ENCODE measurements at regions not wholly inside any gene's neighbourhood (a gene's known extent, or its start where the extent isn't known, plus 50 kb on each side); places are given as distances from the start of the nearest gene placed in this dataset.

DNA sequence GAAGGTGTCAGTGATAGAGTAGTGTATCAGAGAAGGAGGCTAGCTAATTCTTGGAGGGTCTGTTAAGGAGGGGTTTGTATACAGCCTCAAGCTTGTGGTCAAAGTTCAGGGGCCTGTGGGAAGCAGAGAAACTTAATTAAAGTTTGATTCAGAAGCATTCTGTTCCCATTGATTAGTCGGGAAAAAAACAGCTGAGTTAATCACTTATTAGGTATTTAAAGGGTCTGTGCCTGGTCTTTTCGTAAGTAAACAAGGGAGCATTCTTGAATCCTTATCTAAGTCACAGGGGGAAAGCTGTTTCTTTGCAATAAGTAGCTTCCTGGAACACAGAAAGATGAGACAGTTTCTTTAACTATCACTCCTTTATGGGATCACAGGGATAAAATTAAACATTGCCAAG, 492.1 kb downstream of the PCDH10 start:
- Histone ChIP-seq H4K8ac (ENCODE audit: low read depth in 2 of 2, low read length in 2 of 2) (no peak overlapping the region), H2BK15ac (ENCODE audit: low read depth, low read length) (no peak overlapping the region), H4K91ac (ENCODE audit: insufficient read depth, low read depth, low read length) (no peak overlapping the region), H4K20me1 (ENCODE audit: insufficient read depth, low read length) (no peaks in the 10 kb centered on the region), H3K9me1 (ENCODE audit: insufficient read depth, low read length) (no peaks in the 10 kb centered on the region), H3K18ac (ENCODE audit: low read depth, low read length) (no peak overlapping the region), H3K79me1 (ENCODE audit: low read depth in 1 of 2, low read length in 2 of 2) (no peaks in the 10 kb centered on the region), H3K14ac (replicated peaks; ENCODE audit: low read depth, low read length) (no peak overlapping the region), H2BK120ac (ENCODE audit: low read depth, low read length) (no peak overlapping the region), H3K4me1 (ENCODE audit: control insufficient read depth, insufficient read depth, low read length) (no peaks in the 10 kb centered on the region), H3K27ac (ENCODE audit: insufficient read depth, low read length) (no peak overlapping the region), H2AK5ac (ENCODE audit: low read depth, low read length) (no peak overlapping the region), H3K27me3 (ENCODE audit: control insufficient read depth, insufficient read depth, low read length) (no peaks in the 10 kb centered on the region), H3K56ac (ENCODE audit: extremely low read depth, insufficient read depth, low read length) (no peak overlapping the region), H2AFZ (replicated peaks; ENCODE audit: low read length, poor library complexity) (no peak overlapping the region), H3K9me3 (ENCODE audit: control insufficient read depth, insufficient read depth, low read length) (no peaks in the 10 kb centered on the region), H3K36me3 (ENCODE audit: control insufficient read depth, insufficient read depth, low read length) (no peaks in the 10 kb centered on the region), H3K4ac (ENCODE audit: low read depth, low read length) (no peak overlapping the region), H2BK5ac (ENCODE audit: low read depth, low read length, poor library complexity, severe bottlenecking) (no peak overlapping the region), H2AK9ac (replicated peaks; ENCODE audit: low read depth, low read length, poor library complexity) (no peak overlapping the region), H3K9ac (ENCODE audit: low read depth, low read length) (no peak overlapping the region), H4K5ac (ENCODE audit: low read depth, low read length) (no peak overlapping the region), H3K4me3 (ENCODE audit: insufficient read depth, low read depth, low read length) (no peak overlapping the region), H2BK20ac (ENCODE audit: low read depth, low read length) (no peak overlapping the region), H3K4me2 (ENCODE audit: low read depth, low read length) (no peak overlapping the region), H3K23ac (ENCODE audit: low read depth, low read length) (no peak overlapping the region)
- no peak for TF ChIP-seq MXI1 (IDR thresholded peaks at IDR 0.05; ENCODE audit: borderline replicate concordance, low read depth, low read length)
- TF ChIP-seq, protein P1, sequence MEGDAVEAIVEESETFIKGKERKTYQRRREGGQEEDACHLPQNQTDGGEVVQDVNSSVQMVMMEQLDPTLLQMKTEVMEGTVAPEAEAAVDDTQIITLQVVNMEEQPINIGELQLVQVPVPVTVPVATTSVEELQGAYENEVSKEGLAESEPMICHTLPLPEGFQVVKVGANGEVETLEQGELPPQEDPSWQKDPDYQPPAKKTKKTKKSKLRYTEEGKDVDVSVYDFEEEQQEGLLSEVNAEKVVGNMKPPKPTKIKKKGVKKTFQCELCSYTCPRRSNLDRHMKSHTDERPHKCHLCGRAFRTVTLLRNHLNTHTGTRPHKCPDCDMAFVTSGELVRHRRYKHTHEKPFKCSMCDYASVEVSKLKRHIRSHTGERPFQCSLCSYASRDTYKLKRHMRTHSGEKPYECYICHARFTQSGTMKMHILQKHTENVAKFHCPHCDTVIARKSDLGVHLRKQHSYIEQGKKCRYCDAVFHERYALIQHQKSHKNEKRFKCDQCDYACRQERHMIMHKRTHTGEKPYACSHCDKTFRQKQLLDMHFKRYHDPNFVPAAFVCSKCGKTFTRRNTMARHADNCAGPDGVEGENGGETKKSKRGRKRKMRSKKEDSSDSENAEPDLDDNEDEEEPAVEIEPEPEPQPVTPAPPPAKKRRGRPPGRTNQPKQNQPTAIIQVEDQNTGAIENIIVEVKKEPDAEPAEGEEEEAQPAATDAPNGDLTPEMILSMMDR (conservative IDR thresholded peaks at IDR 0.05; ENCODE audit: low read depth, low read length): no peak
- no peak for TF ChIP-seq RCOR1 (IDR thresholded peaks at IDR 0.05; ENCODE audit: insufficient replicate concordance, low read length)
- no peak for TF ChIP-seq MAFK (IDR thresholded peaks at IDR 0.05; ENCODE audit: low read depth, low read length)
- no peak for TF ChIP-seq BHLHE40 (IDR thresholded peaks at IDR 0.05; ENCODE audit: low read depth, low read length)
- no peak for TF ChIP-seq FOS (IDR thresholded peaks at IDR 0.05; ENCODE audit: low read depth, low read length)
- ChIA-PET CTCF (no interaction called here), POLR2A (ENCODE audit: unreplicated experiment) (no interaction called here)
- BruUV-seq (replicated peaks): no TSS peak
- dilution Hi-C loops (cut with HindIII; ENCODE audit: low sequenced_read_pairs, unreplicated experiment) (no loop called here), intact Hi-C loops (cut with micrococcal nuclease) (loop anchor here (5.0 kb wide), 1 partner anchor 1149 kb away; no protein-coding TSS in a partner anchor), in situ Hi-C loops (cut with MboI; ENCODE audit: low sequenced_read_pairs) (no loop called here)
- WGBS, 2 experiments (ENCODE audit: extremely low coverage in 2 of 2, insufficient read length in 1 of 2): no CpG with 5 or more reads among the region's 2 CpGs
- no peak for DNase-seq
- ATAC-seq (ENCODE audit: low read depth): no peak

Measured in IMR-90 (cell line).